Heart left ventricle (tissue), 13 donors: ENCODE measurements at regions not wholly inside any gene's neighbourhood (a gene's known extent, or its start where the extent isn't known, plus 50 kb on each side); places are given as distances from the start of the nearest gene placed in this dataset.

Experiments
- CTCF ChIP-seq, 12 donors: fragments of 200-600 bp; sonication (generic) in 4 of 12; IDR thresholded peaks; one replicate each; pipeline versions ENCODE4 v1.5.0 to v1.8.0; 2018 to 2022; ENCODE audit warnings: antibody characterized with exemption in 12 of 12, mild to moderate bottlenecking in 5 of 12
- POLR2A ChIP-seq, 2 donors: fragments of 450-650 bp; IDR thresholded peaks; one replicate each; pipeline ENCODE4 v1.6.1; 2017; ENCODE audit warnings: antibody characterized with exemption in 2 of 2, mild to moderate bottlenecking in 2 of 2, moderate library complexity in 2 of 2
- donor health status: ischemic (EF 13 %, LVEDD 7.1; RV severe dilation, severe dysfunction).
- donor health status: DM: no; HTN: yes; CAD: no.
- donor health status: DM: no; HTN: no; CAD: no.
- donor health status: ischemic (EF 25% LVEDD 6.9; RV normal size, moderate dysfunction).
- donor health status: ischemic (EF 25% LVEDD 5.7; RV mildly dilated, moderate dysfunction).
- donor health status: ischemic (EF 35%, LVEDD 5.7; RV mildly dilated, moderate dysfunction).
- donor health status: nonischemic (EF 11% LVEDD 7.7; RV severe dilation, severe dysfunction).
- donor health status: DM: yes; HTN: yes; CAD: no.
- donor health status: PGD.
- donor health status: ischemic (EF 29% LVEDD 5.4; RV normal size, mild dysfunction).
- donor health status: nonischemic (EF 23%, LVEDD 6.1; RV moderate dilation, normal function).

DNA sequence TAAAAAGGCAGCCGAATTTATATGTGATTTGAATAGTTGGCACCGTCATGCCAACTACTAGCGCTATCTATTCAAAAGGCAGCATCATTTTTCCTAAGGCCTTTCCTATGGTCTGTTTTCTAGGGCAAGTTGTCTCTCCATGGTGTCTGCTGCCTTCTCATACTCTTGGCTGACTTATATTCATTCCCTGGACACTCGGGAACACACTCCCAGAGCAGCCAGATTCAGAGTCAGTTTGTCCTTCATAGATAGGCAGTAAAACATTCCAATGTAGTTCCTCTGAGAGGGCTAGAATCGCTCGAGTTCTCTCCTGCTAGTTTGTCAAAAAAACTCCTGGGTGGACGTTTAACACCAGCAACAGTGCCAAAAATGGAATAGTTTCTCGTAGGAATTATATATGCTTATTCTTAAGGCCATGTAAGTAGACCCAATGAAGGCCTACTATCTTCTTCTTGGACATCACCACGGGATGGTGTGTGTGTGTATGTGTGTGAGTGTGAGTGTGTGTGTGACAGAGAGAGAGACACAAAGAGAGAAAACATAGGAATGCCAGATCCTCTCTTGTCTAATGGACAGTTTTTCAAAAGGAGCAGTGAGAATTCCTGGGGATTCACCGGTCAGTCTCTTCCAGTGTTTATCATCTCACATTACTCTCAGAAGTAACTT lies 129.3 kb upstream of the CTAGE1 start:
- no peak for TF ChIP-seq POLR2A (IDR thresholded peaks at IDR 0.05)
- no peak for TF ChIP-seq CTCF (IDR thresholded peaks at IDR 0.05)
